GM18951 (cell line): ENCODE measurements at regions not wholly inside any gene's neighbourhood (a gene's known extent, or its start where the extent isn't known, plus 50 kb on each side); places are given as distances from the start of the nearest gene placed in this dataset.
"Not testable (repeated sequence)": the region's sequence is repeated elsewhere in the genome, so short reads cannot be mapped to it uniquely, and the experiment has no call there.

ENCODE experiments used
- POLR2A ChIP-seq: IDR thresholded peaks from 4 replicates; pipeline ENCODE4 v1.6.1; 2011; ENCODE audit warnings: mild to moderate bottlenecking; ENCODE audit not compliant: insufficient read length, insufficient read depth; ENCODE audit errors: extremely low read depth
- in situ Hi-C: fragments of 300-500 bp; cut with MboI; formaldehyde crosslinking; loops from one replicate; pipeline ENCODE4 v1.12.0; 2022; ENCODE audit warnings: low sequenced_read_pairs, mixed read lengths, inconsistent platforms; ENCODE audit not compliant: unreplicated experiment

- in situ Hi-C loops, result not testable (repeated sequence)
These were observed 236.2 kb downstream of the LIPI start for GRCh38 chr21:13974582-13974981.

DNA sequence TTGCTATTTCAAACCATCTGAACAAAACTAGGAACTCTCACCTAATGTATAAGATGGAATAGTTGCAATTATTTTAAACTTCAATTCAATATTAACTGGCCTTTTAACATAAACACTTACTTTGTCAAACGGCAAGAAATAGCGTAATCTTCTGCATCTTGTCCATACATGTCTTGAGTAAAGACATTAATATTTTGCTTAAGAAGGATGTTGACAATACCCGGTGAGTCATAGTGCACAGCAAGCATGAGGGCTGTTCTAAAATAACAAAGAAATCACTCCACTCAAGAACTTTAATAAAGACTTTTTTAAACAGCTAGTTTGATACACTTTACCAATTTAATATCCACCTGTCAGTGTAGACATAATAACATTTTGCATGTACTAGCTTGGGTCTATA is 240.9 kb downstream of the LIPI start:
- in situ Hi-C loops, result not testable (repeated sequence)

DNA sequence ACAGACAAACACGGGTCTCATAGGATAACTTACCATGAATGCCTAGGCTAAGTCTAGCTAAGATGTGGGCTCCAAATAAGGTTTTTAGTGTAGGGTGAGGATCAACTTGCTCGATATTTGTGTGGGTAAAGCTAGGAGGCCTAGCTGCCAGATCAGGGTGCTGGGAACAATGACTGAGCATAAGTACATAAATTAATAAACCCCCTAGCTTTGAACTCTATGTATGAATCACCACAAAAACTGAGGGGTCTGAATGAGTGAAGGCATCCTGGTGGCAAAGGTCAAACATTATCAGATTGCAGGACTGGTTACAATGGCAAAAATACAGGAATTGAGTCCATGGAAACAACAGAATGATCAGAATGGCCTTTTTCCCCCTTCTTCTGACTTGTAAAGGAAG is 241.8 kb downstream of the LIPI start:
- in situ Hi-C loops, result not testable (repeated sequence)

DNA sequence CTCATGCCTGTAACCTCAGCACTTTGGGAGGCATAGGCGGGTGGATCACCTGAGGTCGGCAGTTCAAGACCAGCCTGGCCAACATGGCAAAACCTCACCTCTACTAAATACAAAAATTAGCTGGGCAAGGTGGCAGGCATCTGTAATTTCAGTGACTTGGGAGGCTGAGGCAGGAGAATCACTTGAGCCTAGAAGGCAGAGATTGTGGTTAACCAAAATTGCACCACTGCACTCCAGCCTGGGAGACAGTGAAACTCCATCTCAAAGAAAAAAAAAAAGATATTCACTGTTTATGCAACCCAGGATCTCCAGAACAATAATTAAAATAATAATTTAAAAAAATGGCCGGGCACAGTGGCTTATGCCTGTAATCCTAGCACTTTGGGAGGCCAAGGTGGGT is 247.5 kb downstream of the LIPI start:
- in situ Hi-C loops, result not testable (repeated sequence)

- in situ Hi-C loops, result no loop called here
- no peak for TF ChIP-seq POLR2A
These were observed 273.5 kb downstream of the LIPI start for GRCh38 chr21:13937236-13937635.

- in situ Hi-C loops, result not testable (repeated sequence)
These were observed 274.5 kb downstream of the LIPI start for GRCh38 chr21:13936033-13936937.

- in situ Hi-C loops, result not testable (repeated sequence)
These were observed 275.2 kb downstream of the LIPI start for GRCh38 chr21:13935396-13936032.

- in situ Hi-C loops, result not testable (repeated sequence)
These were observed 275.8 kb downstream of the LIPI start for GRCh38 chr21:13934887-13935342.

- in situ Hi-C loops, result not testable (repeated sequence)
These were observed 287.6 kb downstream of the LIPI start for GRCh38 chr21:13923175-13923574.

GRCh38 chr21:13921455-13921854 is 289.3 kb downstream of the LIPI start:
- in situ Hi-C loops, result not testable (repeated sequence)

DNA sequence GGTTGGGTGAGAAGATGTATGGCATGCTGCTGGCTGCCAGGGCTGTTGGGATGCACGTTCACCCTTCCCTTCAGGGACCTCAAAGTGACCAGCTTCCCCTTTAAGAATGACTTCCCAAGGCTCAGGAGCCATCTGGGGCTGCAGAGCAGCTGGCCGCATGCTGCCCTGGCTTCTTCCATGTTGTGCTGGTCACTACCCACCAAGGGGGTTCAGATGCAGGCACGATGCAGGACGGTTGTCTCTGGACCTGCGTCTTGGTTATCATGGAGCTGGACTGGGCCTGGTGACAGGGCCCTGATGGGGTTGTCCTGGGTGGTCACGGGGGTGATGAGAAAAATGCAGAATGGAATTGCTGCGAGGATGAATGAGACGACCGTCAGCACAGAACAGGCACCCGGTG is 297.8 kb downstream of the POTED start:
- in situ Hi-C loops, result not testable (repeated sequence)

GRCh38 chr21:13896596-13897247 is 287.1 kb downstream of the POTED start:
- in situ Hi-C loops, result not testable (repeated sequence)

DNA sequence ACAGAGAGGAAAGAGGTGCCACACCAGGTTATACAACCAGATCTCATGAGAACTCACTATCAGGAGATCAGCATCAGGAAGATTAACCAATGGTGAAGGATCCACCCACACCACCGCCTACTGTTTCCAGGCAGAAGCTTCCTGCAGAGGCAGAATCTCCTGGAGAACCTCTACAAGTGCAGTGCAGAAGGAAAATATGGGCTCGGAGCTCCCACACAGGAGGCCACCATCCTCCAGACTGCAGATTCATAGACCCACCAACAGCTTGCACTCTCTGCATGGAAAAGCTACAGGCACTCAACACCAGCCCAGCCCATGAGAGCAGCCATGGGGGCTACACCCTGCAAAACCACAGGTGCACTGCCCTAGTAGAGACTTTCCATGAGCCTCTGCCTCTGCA is 284.0 kb downstream of the POTED start:
- in situ Hi-C loops, result not testable (repeated sequence)

GRCh38 chr21:13893025-13893424 is 283.4 kb downstream of the POTED start:
- in situ Hi-C loops, result not testable (repeated sequence)

DNA sequence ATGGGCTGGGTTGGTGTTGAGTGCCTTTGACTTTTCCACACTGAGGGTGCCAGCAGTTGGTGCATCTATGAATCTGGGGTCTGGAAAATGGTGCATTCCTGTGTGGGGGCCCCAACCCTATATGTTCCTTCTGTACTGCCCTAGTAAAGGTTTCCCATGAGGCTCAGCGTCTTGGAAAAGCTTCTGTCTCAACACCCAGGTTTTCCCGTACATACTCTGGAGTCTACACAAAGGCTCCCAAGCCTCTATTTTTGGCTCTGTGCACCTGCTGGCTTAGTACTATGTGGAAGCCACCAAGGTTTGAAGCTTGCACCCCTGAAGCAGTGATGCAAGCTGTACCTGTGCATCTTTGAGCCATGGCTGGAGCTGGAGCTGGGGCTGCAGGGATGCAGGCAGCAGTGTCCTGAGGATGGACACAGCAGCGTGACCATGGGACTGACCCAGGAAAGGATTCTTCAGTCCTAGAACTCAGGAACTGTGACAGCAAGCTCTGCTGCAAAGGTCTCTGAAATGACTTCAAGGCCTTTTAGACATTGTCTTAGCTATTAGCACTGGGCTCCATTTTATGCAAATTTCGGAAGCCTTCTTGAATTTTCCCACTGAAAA is 282.7 kb downstream of the POTED start:
- in situ Hi-C loops, result not testable (repeated sequence)

- in situ Hi-C loops, result not testable (repeated sequence)
These were observed 279.6 kb downstream of the POTED start for GRCh38 chr21:13889176-13889575.

DNA sequence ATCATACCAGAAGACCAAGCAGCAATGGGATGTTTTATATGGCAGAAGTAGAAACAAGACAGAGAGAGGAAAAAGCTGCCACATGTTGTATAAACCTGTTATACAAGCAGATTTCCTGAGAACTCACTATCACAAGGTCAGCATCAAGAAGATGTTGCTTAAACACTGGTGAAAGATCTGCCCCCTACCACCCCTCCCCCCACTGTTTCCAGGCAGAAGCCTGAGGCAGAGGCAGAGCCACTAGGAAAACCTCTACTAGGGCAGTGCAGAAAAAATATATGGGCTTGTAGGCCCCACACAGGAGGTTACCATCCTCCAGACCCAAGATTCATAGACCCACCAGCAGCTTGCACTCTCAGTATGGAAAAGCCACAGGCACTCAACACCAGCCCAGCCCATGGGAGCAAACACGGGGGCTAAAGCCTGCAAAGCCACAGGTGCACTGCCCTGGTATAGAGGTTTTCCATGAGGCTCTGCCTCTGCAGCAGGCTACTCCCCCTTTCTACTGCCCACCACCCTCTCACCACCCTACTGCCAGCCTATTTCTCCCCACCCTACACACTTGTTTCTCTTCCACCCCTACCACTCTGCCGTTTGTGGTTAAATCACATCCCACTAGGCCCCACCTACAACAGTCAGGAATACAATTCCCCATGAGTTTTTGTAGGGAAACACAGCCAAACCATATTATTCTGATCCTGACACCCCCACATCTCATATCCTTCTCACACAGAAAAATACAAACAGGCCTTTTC is 274.2 kb downstream of the POTED start:
- in situ Hi-C loops, result not testable (repeated sequence)

GRCh38 chr21:13877503-13877902 is 267.9 kb downstream of the POTED start:
- in situ Hi-C loops, result not testable (repeated sequence)

DNA sequence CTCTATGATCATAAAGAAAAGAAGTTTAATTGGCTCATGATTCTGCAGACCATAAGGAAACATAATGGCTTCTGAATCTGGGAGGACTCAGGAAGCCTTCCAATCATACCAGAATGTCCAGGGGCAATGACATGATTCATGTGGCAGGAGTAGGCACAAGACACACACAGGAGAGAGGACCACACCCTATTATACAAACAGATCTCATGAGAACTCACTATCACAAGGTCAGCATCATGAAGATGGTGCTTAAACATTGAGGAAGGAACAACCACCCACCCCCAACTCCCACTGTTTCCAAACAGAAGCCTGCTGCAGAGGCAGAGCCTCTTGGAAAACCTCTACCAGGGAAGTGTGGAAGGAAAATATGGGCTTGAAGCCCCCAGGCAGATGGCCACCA is 267.4 kb downstream of the POTED start:
- in situ Hi-C loops, result not testable (repeated sequence)
